Activated CD4-positive, CD25-positive, alpha-beta regulatory T cell (primary cell): ENCODE measurements at regions not wholly inside any gene's neighbourhood (a gene's known extent, or its start where the extent isn't known, plus 50 kb on each side); places are given as distances from the start of the nearest gene placed in this dataset.
A peak's percentile ranks its signal among the peaks of the same experiment; 100 is the strongest.
"Not testable (repeated sequence)": the region's sequence is repeated elsewhere in the genome, so short reads cannot be mapped to it uniquely, and the experiment has no call there.

ENCODE experiments used
- DNase-seq, 4 experiments: peaks; one replicate each; lab custom pipeline; 2025; lab: John Stamatoyannopoulos, UW

DNA sequence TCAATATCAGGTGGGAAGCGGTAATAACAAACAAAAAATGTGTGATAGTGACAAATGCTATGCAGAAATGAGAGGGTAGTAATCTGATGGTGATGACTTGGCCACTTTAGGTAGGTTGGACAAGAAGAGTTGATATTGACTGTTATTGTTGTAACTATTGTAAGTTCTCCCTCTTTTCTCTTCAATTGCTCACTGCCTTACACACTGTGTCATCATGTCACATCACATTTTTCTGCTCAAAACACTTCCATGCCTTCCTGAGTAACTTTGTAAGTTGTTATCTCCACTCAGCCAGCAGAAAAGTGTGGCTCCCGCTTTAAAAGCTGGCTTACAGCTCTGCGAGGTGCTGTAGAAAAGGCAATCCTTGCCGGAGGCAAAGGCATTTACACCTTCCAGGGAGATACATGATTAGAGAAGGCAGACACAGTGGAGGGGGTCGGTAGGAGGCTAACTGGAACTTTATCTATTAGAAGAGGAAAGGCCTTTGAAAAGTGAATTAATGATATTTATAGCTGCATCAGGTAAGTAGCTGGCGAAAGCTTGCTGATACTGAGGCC is 85.2 kb upstream of the CLINT1 start:
- no peak for DNase-seq

DNA sequence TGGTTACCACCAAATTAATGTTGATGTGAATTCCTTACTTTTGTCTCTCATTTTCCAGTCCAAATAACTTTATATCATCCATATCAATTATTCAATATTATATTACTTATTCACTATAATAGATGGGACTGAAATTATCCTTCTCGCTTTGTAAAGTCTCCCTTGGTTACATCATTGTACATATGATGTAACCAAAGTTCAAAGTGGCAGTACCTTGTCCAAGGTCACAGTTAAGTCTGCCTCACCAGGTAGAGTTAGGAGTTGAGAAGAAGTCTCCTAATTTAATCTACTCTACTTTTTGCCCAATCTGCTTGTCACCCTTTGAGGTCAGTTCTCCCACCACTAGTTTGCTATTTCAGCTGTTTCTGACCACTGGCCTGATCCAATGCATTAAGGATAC is 83.7 kb upstream of the CLINT1 start:
- no peak for DNase-seq

DNA sequence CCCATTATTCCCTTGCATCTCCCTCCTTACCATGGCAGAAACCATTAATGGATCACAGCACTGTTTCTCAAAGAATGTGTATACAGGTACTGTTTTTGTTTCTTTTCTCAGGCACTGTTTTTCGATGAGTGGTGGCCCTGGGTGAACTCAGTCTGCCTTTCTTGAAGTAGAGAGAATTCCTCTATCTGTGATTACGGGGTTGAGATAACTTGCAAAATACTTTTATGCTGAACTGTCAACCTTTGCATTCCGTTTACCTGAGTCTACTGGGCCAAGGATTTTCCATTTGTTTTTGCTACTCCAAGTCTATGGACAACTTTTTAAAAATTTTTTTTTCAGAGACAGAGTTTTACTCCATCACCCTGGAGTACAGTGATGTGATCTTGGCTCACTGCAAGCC is 82.7 kb upstream of the CLINT1 start:
- DNase-seq, result no peak

DNA sequence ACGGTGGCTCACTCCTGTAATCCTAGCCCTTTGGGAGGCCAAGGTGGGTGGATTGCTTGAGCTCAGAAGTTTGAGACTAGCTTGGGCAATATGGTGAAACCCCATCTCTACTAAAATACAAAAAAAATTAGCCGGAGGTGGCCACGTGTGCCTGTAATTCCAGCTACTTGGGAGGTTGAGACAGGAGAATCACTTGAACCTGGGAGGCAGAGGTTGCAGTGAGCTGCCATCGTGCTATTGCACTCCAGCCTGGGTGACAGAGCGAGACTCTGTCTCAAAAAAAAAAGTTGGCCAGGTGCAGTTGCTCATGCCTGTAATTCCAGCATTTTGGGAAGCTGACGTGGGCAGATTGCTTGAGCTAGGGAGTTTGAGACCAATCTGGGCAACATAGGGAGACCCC is 79.2 kb upstream of the CLINT1 start:
- DNase-seq, result not testable (repeated sequence)

DNA sequence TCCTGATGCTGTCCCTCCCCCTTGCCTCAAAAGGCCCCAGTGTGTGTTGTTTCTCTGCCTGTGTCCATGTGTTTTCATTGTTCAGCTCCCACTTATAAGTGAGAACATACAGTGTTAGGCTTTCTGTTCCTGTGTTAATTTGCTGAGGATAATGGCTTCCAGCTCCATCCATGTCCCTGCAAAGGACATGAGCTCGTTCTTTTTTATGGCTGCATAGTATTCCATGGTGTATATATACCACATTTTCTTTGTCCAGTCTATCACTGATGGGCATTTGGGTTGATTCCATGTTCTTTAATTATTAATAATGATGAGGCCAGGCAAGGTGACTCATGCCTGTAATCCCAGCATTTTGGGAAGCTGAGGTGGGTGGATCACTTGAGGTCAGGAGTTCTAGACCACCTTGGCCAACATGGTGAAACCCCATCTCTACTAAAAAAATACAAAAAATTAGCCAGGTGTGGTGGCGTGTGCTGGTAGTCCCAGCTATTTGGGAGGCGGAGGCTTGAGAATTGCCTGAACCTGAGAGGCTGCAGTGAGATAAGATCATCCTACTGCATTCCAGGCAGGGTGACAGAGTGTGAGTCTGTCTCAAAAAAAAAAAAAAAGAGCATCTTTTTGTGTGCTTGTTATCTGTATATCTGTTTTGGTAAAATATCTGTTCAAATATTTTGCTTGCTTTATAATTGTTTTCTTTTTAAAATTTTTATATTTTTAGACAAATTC is 78.0 kb upstream of the CLINT1 start:
- not testable (repeated sequence) for DNase-seq

DNA sequence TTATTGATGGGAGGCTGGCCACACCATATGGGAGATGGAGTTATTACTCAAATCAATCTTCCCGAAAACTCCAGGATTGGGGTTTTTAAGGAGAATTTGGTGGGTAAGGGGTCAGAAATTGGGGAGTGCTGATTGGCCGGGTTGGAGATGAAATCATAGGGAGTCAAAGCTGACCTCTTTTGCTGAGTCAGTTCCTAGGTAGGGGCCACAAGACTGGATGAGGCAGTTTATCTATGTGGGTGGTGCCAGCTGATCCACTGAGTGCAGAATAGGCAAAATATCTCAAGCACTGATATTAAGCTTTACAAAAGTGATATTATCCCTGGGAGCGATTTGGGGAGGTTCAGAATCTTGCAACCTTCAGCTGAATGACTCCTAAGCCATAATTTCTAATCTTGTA is 75.7 kb upstream of the CLINT1 start:
- no peak for DNase-seq

DNA sequence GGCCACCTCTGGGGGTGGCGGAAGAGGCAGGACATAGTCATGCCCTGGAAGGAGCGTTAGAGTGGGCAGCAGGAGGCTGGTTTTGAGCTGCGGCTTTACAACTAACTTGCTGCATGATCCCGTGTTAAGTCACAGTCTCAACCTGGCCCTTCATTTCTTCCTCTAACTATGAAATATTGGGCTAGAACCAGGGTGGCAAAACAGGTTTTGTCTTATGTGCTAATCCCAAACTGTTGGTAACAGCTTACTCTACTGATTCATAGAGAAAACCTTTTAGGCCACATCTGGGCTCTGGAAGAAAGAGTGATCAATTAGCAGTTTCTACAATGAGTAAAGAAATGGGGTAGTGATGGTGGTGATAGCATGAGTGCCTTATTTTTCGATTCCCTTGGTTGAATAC is 74.1 kb upstream of the CLINT1 start:
- DNase-seq, result no peak

DNA sequence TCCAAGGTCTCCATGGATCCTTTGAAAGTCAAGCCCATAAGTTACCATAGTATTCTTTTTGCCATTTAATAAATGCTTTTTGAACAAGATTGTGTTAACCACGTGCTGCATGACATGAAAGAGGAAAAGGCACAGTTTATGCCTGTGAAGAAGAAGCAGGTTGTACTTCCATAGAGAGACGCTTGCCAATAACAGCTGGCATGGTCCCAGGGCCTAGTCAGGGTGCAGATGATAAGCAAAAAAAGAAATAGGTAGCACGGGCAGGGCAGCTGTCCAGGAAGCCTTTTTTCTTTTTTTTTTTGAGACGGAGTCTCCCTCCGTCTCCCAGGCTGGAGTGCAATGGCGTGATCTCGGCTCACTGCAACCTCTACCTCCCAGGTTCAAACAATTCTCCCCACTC is 71.8 kb upstream of the CLINT1 start:
- DNase-seq, result no peak

DNA sequence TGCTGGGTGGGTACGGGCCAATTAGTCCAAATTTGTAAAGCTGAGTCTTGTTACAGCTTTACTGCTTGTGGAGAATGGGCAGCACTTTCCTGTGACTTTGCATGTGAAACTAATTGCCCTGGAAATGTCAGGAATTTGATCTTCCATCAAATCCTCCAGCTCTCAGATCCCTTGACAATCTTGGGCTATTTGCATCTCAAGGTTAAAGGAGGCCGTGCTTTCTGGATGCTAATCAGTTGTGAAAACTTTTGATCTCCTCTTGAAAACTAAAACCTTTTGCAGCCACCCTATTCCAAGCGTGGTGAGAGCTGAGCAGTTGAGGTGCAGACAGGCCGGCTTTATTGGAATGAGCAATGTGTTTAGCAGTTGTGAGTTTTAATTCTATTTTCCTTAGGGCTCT is 68.0 kb upstream of the CLINT1 start:
- no peak for DNase-seq

DNA sequence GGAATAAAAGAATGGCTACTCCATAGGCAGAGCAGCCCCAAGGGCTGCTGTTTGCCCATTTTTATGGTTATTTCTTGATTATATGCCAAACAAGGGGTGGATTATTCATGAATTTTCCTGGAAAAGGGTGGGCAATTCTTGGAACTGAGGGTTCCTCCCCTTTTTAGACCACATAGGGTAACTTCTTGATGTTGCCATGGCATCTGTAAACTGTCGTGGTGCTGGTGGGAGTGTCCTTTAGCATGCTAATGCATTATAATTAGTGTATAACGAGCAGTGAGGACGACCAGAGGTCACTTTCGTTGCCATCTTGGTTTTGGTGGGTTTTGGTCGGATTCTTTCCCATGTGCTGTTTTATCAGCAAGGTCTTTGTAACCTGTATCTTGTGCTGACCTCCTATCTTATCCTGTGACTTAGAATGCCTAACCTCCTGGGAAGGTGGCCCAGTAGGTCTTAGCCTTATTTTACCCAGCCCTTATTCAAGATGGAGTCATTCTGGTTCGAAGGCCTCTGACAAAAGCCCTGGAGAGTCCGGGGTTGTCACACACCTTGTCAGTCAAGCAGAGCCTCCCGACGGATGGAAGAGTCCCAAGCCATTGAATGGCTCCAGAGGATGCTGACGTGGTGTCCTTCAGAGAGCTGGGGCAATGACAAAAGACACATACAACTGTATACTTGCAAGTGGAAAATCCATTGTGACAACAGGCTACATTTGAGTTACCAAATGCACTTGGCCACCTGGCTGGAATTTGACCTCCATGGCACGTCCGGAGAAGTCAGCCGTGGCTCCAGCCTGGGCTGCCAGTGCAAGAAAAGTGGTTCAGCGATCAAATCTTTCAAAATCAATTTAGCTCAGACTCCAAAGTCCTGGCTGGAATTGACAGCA is 67.1 kb upstream of the CLINT1 start:
- no peak for DNase-seq

DNA sequence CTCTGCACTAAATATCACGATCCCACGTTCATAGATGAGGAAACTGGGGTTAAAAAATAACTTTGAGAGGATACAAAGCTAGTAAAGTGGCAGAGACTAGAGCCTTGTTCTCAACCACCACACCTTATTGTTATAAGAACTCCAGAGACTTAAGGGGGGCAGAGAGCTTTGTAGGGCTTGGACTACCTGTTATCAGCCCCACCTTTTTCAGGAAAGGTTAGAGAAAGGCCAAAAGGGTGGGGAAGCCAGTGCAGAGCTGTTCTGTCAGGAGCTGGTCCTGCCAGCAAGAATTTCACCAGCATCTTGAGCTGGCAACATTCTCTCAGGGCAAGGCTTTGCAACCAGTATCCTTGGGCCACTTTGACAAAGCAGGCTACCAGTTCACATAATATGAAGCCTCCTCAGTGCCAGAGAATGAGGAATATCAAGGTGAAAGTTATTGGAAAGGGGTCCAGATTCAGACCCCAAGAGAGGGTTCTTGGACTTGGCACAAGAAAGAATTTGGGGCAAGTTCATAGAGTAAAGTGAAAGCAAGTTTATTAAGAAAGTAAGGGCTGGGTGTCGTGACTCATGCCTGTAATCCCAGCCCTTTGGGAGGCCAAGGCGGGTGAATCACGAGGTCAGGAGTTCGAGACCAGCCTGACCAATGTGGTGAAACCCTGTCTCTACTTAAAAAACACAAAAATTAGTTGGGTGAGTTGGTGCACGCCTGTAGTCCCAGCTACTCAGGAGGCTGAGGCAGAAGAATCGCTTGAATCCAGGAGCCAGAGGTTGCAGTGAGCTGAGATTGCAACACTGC is 66.2 kb upstream of the CLINT1 start:
- DNase-seq, result no peak

DNA sequence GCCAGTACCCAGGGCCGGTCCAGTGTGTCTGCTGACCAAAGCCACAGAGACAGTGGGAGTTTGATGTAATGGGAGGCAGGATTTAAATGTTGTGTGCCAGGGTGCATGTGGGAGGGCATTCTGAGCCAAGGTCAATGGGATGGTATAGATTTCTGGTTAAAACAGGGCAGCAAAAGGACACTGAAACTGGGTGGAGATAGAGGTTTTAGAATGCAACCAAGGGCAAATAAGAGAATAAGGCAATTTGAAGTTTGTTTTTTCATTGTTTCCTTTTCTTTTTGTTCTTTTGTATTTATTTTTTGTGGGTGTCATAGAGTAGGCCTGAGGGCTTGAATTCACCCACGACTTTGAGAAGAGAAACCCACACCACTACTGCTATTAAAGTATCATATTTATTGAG is 65.5 kb upstream of the CLINT1 start:
- no peak for DNase-seq

DNA sequence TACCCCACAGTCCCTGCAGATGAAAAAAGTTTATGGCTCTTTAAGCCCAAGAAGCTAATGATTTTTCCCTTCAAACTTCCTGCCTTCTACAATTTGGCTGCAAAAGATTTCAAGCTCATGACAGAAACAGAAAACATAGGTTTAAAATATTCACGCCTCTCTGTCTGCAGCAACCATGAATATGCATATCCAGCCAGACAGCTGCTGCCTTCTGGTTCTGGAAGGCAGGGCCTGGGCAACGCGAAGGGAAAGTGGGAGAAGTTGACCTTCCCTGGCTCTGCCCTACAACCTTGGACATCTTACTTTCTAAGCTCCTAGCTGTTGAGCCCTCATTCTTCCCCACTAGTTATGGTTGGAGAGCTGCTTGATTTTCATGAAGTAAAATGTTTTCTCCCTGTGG is 64.8 kb upstream of the CLINT1 start:
- DNase-seq, result no peak

DNA sequence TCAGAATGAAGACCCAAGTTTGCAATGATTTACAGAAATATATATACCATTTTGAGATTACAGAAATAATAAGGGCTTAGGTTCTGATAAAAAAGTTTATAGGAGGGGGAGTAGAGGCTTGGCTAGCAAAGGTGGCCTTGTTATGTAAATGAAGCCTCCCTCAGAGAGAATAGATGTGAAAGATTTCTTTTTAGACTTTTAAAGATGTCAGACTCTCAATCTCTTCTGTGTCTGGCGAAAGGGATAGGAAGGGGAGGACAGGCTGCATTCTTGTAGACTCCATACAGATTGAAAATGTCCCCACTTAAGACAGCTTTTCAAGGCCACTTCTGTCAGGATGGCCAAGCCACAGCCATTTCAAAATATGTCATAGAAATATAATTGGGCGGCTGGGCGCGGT is 63.1 kb upstream of the CLINT1 start:
- no peak for DNase-seq

DNA sequence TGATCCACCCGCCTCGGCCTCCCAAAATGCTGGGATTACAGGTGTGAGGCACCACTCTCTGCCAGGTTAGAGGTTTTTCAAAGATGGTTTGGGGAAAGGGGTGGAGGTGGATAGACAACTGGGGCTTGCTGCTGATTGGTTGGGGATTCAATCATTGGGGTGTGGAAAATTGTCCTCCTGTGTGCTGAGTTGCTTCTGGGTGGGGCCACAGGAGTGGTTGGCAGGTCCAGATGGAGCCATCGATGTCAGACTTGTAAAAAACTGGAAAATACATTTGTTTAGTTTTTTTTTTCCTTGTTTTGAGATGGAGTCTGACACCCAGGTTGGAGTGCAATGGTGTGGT is 61.9 kb upstream of the CLINT1 start:
- DNase-seq, result no peak

DNA sequence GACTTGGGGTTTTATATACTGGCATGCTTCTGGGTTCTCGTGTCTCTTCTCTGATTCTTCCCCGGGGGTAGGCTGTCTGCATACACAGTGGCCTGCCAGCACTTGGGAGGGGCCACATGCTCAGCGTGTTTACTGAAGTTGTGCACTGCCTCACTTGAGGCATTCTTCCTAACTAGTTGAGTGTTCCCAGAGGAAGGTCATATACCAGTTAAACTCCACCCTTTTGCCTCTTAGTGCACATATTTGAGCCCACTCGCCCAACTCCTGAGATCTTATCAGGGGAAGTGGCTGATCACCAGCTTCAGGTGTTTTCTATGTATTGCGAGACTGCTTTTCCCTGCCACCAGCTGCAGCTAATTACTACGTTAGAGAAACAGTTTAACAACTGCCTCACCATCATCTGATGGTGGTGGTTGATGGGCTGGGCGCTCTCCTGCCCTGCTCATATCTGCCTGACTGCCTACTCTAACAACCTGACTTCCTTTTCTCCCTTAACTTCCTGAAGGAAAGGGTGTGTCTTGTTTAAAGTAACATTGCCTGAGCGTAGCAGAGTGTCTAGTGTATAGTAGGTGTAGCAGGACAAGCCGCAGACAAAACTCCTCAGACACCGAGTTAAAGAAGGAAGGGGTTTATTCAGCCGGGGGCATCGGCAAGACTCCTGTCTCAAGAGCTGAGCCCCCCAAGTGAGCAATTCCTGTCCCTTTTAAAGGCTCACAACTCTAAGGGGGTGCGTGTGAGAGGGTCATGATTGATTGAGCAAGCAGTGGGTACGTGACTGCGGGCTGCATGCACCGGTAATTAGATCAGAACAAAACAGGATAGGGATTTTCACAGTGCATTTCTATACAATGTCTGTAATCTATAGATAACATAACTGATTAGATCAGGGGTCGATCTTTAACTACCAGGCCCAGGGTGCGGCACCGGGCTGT is 60.1 kb upstream of the CLINT1 start:
- DNase-seq, result peak in 1 of 4 experiments; percentile 3

DNA sequence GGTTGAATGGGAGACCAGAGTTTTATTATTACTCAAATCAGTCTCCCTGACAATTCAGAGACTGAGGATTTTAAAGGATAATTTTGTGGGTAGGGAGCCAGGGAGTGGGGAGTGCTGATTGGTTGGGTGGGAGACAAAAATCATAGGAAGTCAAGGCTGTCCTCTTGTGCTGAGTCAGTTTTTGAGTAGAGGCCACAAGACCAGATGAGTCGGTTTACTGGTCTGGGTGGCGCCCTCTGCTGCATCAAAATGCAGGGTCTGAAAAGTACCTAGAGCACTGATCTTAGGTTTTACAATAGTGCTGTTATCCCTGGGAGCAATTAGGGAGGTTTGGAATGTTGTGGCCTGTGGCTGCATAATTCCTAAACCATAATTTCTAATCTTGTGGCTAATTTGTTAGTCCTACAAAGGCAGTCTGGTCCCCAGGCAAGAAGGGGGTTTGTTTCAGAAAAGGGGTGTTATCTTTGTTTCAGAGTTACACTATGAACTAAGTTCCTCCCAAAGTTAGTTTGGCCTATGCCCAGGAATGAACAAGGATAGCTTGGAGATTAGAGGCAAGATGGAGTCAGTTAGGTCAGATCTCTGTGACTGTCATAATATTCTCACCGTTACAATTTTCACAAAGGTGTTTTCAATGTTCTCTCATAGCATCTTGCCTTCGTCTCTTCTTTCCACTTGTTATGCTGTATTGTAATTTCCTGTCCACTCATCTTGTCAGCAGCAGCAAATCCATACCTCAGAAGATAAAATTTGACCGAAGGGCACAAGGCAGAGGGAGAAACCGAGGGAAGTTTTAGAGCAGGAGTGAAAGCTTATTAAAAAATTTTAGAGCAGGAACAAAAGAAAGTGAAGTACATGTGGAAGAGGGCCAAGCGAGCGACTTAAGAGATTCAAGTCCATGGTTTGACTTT is 59.2 kb upstream of the CLINT1 start:
- peak; percentile 2 to 22 (median 16) for DNase-seq

DNA sequence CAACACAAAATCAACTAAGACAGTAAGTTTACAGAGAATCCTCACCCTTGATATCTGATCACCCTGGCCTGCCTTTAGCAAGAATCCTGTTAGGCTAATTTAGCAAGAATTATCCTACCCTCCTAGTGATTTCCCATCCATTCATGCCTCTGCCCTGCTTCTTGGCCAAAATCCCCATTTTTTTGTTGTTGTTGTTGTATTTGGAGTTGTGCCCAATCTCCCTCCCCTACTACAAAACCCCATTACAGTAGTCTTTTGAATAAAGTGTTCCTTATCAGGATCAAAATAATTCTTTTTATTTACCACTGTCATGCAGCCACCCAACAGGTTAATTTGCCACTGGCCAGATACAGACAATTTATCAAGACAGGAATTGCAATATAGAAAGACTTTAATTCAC is 58.5 kb upstream of the CLINT1 start:
- no peak for DNase-seq

DNA sequence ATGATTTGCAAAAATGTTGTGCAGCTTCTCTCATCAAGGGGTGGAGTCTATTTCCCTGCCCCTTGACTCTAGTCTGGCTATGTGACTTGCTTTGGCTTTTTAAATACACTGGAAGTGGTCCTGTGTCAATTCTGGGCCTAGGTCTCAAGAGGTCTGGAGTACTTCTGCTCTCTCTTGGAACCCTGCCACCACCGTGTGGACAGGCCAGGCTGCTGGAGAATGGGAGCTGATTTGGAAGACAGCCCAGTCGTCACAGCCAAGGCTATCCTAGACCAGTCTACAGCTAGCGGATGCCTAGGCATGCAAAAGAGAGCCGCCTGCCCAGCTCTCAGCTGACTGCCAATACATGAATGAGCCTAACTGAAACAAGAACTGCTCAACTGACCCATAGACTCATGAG is 56.7 kb upstream of the CLINT1 start:
- DNase-seq, result no peak

DNA sequence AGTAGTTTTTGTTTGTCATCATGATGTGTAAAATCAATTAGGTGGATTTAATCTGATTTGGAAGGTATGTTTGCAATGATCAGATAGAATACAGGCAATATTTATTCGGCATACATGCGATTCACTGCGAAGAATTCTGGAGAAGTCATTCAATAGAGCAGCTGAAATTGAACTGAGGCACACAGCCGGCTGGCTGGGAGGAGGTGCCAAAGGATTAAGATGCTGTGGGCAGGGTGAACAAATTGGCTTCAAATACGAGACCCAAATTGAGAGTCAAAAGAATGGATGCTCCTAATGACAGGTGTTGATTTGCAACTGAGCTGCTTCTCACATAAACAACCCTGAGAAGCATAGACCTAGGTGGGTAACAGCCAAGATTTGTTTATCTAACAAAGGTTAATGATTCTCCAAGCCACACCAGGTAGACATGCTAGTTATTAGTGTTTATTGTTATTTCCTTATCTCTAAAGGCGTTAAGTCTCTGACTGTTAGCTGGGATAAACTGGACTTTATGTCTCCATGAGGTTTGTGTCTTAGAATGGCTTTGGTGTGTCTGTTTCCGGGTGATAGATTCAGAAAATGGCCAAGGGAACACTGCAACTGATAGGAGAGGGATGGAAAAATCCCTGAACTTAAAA is 55.3 kb upstream of the CLINT1 start:
- DNase-seq, result no peak
